Osteocyte (in vitro differentiated cells): ENCODE measurements at regions not wholly inside any gene's neighbourhood (a gene's known extent, or its start where the extent isn't known, plus 50 kb on each side); places are given as distances from the start of the nearest gene placed in this dataset.

Experiments
- DNase-seq: peaks from one replicate; pipeline ENCODE4 v3.0.0; 2021; ENCODE audit warnings: mixed read lengths; ENCODE audit not compliant: unreplicated experiment; ENCODE audit errors: extremely low spot score
- H3K27ac Mint-ChIP-seq: one replicate; pipeline ENCODE4 v1.8.0; 2021; ENCODE audit warnings: mild to moderate bottlenecking, mixed read lengths; ENCODE audit not compliant: unreplicated experiment
- H3K27me3 Mint-ChIP-seq: one replicate; pipeline ENCODE4 v1.8.0; 2021; ENCODE audit warnings: mixed read lengths; ENCODE audit not compliant: unreplicated experiment
- H3K36me3 Mint-ChIP-seq: one replicate; pipeline ENCODE4 v1.8.0; 2021; ENCODE audit warnings: mixed read lengths; ENCODE audit not compliant: unreplicated experiment
- H3K4me1 Mint-ChIP-seq: one replicate; pipeline ENCODE4 v1.8.0; 2021; ENCODE audit warnings: mixed read lengths; ENCODE audit not compliant: unreplicated experiment
- H3K4me3 Mint-ChIP-seq: one replicate; pipeline ENCODE4 v1.8.0; 2021; ENCODE audit warnings: mild to moderate bottlenecking, moderate library complexity, mixed read lengths; ENCODE audit not compliant: unreplicated experiment
- H3K9me3 Mint-ChIP-seq: one replicate; pipeline ENCODE4 v1.8.0; 2021; ENCODE audit warnings: mixed read lengths; ENCODE audit not compliant: unreplicated experiment
- TF ChIP-seq, protein P1 (sequence below): fragments of 200-600 bp; sonication (generic); IDR thresholded peaks from 2 replicates; pipeline ENCODE4 v1.5.0; 2021; ENCODE audit warnings: antibody characterized with exemption, mild to moderate bottlenecking, moderate library complexity

DNA sequence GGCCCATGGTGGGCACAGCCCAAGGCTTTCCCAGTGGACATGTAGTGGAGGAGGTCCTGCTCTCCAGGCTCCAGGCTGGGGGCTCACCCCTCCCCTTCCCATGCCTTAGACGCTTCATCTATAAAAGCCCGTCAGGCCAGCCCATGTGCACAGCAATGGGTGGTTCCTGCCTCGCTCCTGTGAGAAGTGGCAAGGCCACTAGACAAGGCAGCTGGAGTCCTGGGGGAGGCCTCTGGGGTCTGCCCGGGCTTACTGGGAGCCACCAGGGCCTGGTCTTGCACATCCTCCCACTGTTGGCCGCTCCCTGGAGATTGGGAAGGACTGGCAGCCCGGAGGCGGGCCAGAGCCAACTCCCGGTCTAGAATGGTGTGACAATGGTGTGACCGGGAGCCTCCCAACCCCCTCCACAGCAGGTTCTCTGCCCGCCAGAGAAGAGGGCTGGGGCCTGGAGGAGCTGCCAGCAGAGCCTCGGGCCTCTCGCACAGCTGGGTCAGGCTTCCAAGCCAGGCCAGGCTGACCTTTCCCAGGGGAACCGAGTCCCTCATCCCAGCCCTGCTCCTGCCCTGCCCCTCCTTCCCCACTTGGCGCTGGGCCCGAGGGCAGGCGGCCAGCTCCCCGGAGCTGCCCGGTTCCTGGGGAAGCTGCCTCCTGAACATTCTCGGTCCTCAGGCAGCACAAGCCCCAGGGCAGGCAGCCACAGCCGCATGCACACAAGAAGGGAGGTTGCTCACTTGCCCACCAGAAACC is 97.9 kb downstream of the RFLNA start:
- peak overlapping the region; percentile 83 for H3K27ac Mint-ChIP-seq
- H3K9me3 Mint-ChIP-seq: no peaks in the 10 kb centered on the region
- peaks cover under 1% of the 10 kb centered on the region for H3K36me3 Mint-ChIP-seq
- H3K4me3 Mint-ChIP-seq: no peak overlapping the region
- H3K4me1 Mint-ChIP-seq: peaks cover 88% of the 10 kb centered on the region
- peak; percentile 96 for DNase-seq
- TF ChIP-seq, protein P1, sequence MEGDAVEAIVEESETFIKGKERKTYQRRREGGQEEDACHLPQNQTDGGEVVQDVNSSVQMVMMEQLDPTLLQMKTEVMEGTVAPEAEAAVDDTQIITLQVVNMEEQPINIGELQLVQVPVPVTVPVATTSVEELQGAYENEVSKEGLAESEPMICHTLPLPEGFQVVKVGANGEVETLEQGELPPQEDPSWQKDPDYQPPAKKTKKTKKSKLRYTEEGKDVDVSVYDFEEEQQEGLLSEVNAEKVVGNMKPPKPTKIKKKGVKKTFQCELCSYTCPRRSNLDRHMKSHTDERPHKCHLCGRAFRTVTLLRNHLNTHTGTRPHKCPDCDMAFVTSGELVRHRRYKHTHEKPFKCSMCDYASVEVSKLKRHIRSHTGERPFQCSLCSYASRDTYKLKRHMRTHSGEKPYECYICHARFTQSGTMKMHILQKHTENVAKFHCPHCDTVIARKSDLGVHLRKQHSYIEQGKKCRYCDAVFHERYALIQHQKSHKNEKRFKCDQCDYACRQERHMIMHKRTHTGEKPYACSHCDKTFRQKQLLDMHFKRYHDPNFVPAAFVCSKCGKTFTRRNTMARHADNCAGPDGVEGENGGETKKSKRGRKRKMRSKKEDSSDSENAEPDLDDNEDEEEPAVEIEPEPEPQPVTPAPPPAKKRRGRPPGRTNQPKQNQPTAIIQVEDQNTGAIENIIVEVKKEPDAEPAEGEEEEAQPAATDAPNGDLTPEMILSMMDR: peak; percentile 16
- H3K27me3 Mint-ChIP-seq: no peaks in the 10 kb centered on the region

DNA sequence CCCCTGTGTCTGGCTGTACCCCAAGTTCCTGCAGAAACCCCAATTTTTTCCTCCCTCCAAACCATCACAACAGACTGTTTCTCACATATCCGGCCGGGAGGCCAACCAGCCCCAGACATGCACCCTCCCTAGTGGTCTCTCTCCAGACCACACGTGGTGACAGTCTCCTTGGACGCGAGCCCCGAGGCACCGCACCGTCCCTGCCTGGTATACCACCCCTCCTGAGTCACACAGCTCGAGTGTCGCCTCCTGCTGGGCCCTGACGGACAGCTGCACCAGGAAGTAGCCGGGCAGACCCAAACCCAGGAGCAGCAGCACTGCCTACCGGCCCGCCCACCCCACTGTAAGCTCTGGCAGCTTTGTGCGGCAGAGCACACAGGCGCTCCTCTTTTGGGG is 97.4 kb downstream of the RFLNA start:
- TF ChIP-seq, protein P1: peak; percentile 48
- Mint-ChIP-seq H3K9me3 (no peaks in the 10 kb centered on the region), H3K4me3 (no peak overlapping the region), H3K27ac (peak overlapping the region; percentile 83), H3K27me3 (no peaks in the 10 kb centered on the region), H3K4me1 (peaks cover 86% of the 10 kb centered on the region), H3K36me3 (no peaks in the 10 kb centered on the region)
- DNase-seq: peak; percentile 94

DNA sequence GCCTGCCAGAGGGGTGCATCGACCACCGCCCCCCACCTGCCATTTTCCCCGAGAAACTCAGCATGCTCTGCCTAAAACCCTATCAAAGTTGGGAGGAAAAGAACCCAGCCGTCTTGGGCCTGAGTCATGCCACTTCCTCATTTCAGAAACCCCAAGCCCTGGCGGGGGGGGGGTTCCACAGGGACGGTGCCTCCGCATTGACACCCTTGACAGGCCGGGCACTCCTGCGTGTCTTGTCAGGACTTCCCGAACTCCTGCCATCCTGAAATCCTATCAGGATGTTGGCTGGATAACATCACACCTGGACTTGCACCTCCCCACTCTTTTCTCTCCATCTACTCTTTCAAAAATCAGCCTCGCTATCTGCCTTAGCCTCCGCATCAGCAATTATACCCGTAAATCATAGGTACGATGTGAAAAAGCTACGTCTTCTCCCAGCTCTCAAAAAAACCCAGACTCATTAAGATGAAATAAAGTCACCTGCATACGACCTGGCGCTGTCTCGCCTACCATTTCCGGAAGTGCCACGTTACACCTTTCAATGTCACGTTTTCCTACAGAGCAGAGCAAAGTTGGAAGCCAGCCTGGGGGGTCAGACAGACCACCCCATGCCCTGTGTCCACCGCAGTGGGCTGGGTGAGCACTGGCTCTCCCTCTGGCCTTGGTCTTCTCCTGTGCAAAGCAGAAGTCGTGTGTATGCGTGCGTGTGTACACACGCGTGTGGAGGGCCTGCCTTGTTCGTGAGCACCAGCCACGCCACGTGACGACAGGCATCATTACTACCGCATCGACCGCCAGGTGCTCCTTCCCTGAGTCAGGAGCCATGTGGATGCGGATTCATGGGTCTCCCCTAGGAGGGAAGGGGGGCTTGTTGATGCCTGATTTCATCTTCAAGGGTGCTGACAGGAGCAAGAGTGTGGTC is 96.7 kb downstream of the RFLNA start:
- H3K27ac Mint-ChIP-seq: peak overlapping the region; percentile 83

DNA sequence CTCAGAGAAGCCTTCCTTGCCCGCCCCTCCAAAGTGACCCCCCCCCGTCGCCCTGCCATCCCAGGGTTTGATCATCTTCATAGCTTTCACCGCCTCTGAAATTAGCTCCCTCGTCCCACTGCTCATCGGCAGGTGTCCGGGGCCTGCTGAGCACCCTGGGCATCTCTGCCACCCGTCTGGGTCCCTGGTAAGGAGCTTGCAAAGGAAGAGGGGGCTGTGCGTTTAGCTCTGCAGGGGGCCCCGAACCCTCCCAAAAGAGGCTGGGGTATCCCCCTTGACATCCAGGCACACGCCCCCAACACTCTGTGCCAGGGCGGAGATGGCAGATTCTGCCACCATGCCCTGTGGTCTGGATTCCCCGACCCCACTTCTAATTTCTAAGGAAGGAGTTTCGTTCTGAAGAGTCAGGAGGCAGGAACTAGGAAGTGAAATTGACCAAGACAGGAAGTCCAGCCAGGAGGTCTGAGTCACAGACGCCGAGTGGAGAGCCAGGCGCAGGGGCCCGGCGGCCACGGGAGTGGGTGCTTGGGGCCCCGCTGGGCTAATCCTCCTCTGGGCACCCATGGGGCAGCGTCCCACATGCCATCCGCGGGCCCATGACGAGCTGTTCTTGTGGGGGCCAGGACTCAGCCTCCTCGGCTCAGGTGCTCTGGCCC is 95.7 kb downstream of the RFLNA start:
- Mint-ChIP-seq H3K27me3 (no peaks in the 10 kb centered on the region), H3K4me1 (peaks cover 86% of the 10 kb centered on the region), H3K36me3 (no peaks in the 10 kb centered on the region), H3K4me3 (peak overlapping the region; percentile 46), H3K27ac (peak overlapping the region; percentile 83), H3K9me3 (no peaks in the 10 kb centered on the region)
- no peak for DNase-seq
- TF ChIP-seq, protein P1: no peak

More for the DNA sequence above, 96.7 kb downstream of the RFLNA start:
- no peaks in the 10 kb centered on the region for H3K27me3 Mint-ChIP-seq
- H3K9me3 Mint-ChIP-seq: no peaks in the 10 kb centered on the region
- H3K4me1 Mint-ChIP-seq: peaks cover 86% of the 10 kb centered on the region
- TF ChIP-seq, protein P1: no peak
- no peak for DNase-seq
- no peaks in the 10 kb centered on the region for H3K36me3 Mint-ChIP-seq
- peak overlapping the region; percentile 36 for H3K4me3 Mint-ChIP-seq
